Adipocyte (in vitro differentiated cells): ENCODE measurements at regions not wholly inside any gene's neighbourhood (a gene's known extent, or its start where the extent isn't known, plus 50 kb on each side); places are given as distances from the start of the nearest gene placed in this dataset.

Experiments
- DNase-seq: peaks from one replicate; pipeline ENCODE4 v3.0.0-alpha.2; 2015; ENCODE audit warnings: low read depth
- H3K27me3 ChIP-seq: replicated peaks from 2 replicates; pipeline ENCODE4 v1.7.0; 2013; ENCODE audit warnings: mild to moderate bottlenecking, low read length, moderate library complexity; ENCODE audit not compliant: control insufficient read depth, insufficient read depth
- H3K36me3 ChIP-seq: 2 replicates; pipeline ENCODE4 v1.7.0; 2013; ENCODE audit warnings: low read length, mild to moderate bottlenecking, moderate library complexity; ENCODE audit not compliant: control insufficient read depth, insufficient read depth, severe bottlenecking
- H3K4me1 ChIP-seq: 2 replicates; pipeline ENCODE4 v1.7.0; 2013; ENCODE audit warnings: mild to moderate bottlenecking, low read length, moderate library complexity; ENCODE audit not compliant: control insufficient read depth, insufficient read depth
- H3K4me3 ChIP-seq: 2 replicates; pipeline ENCODE4 v1.7.0; 2013; ENCODE audit warnings: mild to moderate bottlenecking, low read length, moderate library complexity
- H3K9ac ChIP-seq: 2 replicates; pipeline ENCODE4 v1.7.0; 2013; ENCODE audit warnings: mild to moderate bottlenecking, low read length, moderate library complexity
- H3K9me3 ChIP-seq: 2 replicates; pipeline ENCODE4 v1.7.0; 2013; ENCODE audit warnings: mild to moderate bottlenecking, low read length, moderate library complexity; ENCODE audit not compliant: control insufficient read depth

DNA sequence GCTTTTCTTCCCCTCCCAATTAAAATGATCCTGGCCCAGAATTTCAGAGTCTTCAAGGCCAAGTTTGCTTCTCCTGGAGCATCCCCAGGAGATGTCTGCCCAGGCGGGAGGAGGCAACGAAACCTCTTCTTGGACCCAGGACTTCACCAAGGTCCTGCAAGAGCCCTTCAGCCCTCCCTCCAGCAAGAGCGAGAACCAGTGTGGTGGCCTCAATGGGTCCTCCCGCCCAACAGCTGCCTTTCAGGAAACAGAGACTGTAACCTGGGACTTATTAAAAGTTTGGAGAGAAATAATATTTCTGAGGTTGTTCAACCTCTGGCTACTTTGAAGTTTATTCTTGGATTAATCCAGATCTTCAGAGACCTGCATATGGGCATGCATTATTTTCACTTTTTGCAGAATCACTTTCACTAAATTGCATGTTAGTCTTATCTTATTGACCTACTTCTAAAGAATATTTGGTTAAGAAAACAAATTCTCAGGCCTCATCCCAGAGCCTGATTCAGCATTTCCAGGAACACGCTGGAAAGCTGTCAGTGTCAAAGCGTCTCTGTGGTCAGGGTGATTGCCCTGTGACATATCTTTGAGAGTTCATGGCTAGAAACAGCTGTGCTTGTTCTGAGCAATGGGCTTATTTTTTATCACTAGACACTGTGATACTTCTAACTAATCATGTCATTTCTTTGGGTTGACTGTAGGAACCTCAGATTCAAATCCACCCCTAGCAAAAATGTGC is 66.0 kb upstream of the CLDN14 start:
- DNase-seq: no peak
- H3K27me3 ChIP-seq: peaks cover 46% of the 10 kb centered on the region
- H3K4me1 ChIP-seq: peaks cover 17% of the 10 kb centered on the region

DNA sequence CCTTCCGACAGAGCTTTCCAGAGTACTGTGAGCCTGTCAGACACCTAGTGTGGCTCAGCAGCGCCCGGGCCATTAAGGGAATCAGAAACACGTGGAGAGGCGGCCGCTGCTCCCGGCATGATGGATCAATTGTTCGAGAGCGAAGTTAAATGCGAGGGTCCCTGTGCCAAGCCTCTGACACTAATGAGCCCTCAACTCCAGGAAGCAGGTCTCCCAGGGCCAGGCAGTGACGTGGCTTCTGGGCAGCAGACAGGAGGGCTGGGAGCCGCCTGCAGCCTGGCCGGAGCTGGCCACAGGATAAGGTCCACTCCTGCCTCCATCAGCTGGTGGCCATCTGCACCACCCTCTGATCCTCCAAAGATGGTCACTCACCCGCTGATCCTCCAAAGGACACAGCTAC is 67.5 kb upstream of the CLDN14 start:
- Histone ChIP-seq H3K9ac (no peak overlapping the region), H3K36me3 (no peaks in the 10 kb centered on the region), H3K27me3 (peaks cover 32% of the 10 kb centered on the region), H3K4me1 (peaks cover 31% of the 10 kb centered on the region), H3K9me3 (no peaks in the 10 kb centered on the region), H3K4me3 (no peak overlapping the region)
- no peak for DNase-seq

More for the DNA sequence above, 66.0 kb upstream of the CLDN14 start:
- no peak overlapping the region for H3K9ac ChIP-seq
- H3K36me3 ChIP-seq: no peaks in the 10 kb centered on the region
- H3K9me3 ChIP-seq: no peaks in the 10 kb centered on the region
- peak overlapping the region; percentile 10 for H3K4me3 ChIP-seq

DNA sequence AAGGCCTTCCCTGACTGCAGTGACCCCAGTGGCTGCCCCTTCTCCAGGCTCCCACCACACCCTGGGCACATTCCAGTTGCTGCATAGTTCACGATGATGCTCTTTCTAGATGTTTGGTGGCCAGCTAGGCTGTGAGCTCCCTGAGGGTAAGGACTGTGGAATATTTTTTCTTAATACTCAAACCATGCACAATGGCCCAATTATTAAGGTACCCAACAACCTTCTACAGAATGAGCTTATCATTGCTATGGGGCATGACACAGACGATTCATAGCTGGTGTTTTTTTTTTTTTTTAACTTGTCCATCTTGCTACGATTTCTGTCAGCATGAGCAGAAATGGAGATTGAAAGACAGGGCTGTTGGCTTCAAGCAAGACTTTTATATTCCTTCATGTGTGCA is 68.9 kb upstream of the CLDN14 start:
- Histone ChIP-seq H3K4me3 (no peak overlapping the region), H3K9ac (no peak overlapping the region), H3K36me3 (no peaks in the 10 kb centered on the region), H3K9me3 (no peaks in the 10 kb centered on the region), H3K27me3 (peaks cover 24% of the 10 kb centered on the region), H3K4me1 (peaks cover 31% of the 10 kb centered on the region)
- DNase-seq: no peak

DNA sequence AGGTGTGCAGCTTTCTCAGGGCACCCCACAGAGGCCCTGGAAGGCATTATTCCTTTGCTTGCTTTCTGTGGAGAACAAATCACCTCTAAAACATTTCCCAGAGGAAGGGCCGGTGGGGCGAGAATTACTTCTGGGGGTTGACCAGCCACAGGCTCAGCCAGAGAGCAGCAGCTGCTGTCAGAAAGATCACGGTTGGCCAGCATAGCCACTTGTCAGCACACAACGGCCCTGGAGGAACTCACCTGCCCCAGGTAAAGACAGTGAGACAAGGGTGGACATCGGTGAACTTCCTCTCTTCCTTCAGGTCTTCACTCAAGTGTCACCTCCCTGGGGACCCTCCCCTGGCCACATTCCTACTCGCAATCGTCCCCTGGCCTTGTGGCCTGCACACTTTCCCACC is 69.5 kb upstream of the CLDN14 start:
- H3K27me3 ChIP-seq: peaks cover 18% of the 10 kb centered on the region
- no peak for DNase-seq
- H3K36me3 ChIP-seq: no peaks in the 10 kb centered on the region
- H3K9me3 ChIP-seq: no peaks in the 10 kb centered on the region
- H3K4me1 ChIP-seq: peaks cover 31% of the 10 kb centered on the region
- H3K9ac ChIP-seq: no peak overlapping the region
- no peak overlapping the region for H3K4me3 ChIP-seq

DNA sequence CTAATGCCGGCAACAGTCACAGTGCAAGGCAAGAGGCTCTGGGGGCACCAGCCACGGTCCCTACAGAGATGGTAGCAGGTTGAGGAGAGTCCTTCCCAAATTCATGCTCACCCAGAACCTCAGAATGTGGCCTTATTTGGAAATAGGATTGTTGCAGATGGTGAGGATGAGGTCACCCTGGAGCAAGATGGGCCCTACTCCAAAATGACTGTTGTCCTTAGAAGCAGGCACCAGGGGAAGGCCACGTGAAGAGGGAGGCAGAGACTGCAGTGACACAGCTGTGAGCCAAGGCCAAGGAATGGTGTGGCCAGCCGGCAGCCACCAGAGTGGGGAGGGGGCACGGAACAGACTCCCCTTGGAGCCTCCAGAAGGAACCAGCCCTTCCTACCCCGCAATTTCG is 70.8 kb upstream of the CLDN14 start:
- Histone ChIP-seq H3K9ac (no peak overlapping the region), H3K9me3 (no peaks in the 10 kb centered on the region), H3K36me3 (no peaks in the 10 kb centered on the region), H3K4me3 (no peak overlapping the region), H3K4me1 (peaks cover 27% of the 10 kb centered on the region), H3K27me3 (peaks cover 18% of the 10 kb centered on the region)
- no peak for DNase-seq

GRCh38 chr21:36551321-36551720 is 71.4 kb upstream of the CLDN14 start:
- Histone ChIP-seq H3K9ac (no peak overlapping the region), H3K27me3 (peaks cover 23% of the 10 kb centered on the region), H3K36me3 (no peaks in the 10 kb centered on the region), H3K4me1 (peaks cover 21% of the 10 kb centered on the region), H3K4me3 (peak overlapping the region; percentile 1), H3K9me3 (no peaks in the 10 kb centered on the region)
- DNase-seq: no peak

DNA sequence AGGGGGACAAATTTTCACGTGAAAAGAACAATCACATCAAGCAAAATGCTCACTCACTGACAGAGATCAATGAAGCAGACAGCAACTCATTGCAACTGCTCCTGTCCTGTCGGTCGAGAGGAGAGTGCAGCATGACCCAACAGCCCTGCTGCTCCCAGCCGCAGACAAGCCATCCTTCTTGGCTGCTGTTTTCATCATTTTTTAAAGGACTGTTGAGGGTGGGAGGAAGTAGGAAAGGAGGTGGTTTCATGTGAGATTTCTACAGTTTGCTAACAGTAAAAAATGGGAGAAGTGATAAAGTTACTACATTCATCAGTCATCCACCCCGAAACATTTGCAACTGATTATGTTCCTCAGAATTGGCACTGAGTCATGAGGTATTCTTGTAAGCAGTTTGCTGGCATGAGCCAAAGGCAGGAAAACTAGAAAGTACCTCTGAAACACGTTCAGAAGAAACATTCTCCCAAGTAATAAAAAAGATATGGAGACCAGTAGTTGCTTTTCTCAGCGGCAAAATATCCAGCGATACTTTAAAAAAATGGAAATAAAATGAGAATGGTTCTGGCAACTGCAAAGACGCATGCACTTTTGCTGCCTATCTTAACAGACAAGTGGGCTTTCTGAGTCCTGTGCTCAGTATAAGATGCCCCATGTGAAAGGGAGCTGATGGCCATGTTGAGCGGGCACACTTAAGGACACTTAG is 72.0 kb upstream of the CLDN14 start:
- Histone ChIP-seq H3K4me3 (no peak overlapping the region), H3K9me3 (no peaks in the 10 kb centered on the region), H3K36me3 (no peaks in the 10 kb centered on the region), H3K9ac (no peak overlapping the region), H3K27me3 (peaks cover 29% of the 10 kb centered on the region), H3K4me1 (peaks cover 19% of the 10 kb centered on the region)
- DNase-seq: peak; percentile 86

- no peak overlapping the region for H3K4me3 ChIP-seq
- DNase-seq: no peak
- H3K36me3 ChIP-seq: no peaks in the 10 kb centered on the region
- no peaks in the 10 kb centered on the region for H3K9me3 ChIP-seq
- H3K9ac ChIP-seq: no peak overlapping the region
- peaks cover 29% of the 10 kb centered on the region for H3K27me3 ChIP-seq
- peaks cover 19% of the 10 kb centered on the region for H3K4me1 ChIP-seq
Observed at GRCh38 chr21:36552434-36552785, 72.5 kb upstream of the CLDN14 start.

DNA sequence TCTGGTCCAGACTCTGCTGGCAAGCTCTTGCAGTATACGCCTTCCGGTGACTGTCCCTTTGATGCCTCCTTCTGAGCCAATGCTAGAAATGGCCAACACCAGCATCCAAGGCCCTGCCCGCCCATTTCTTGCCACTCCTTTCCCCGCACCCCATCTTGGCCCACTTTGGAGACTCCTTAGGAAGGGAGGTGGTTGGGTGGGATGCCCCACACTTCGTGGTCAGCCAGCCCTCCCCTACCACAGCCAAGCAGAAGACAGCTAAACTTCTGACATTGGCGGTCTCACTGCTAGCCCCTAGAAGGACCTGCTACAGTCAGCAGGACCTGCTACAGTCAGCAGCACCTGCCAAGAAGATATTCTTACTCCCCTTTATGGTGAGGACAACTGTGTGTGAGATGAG is 73.5 kb upstream of the CLDN14 start:
- Histone ChIP-seq H3K9me3 (no peaks in the 10 kb centered on the region), H3K27me3 (peaks cover 28% of the 10 kb centered on the region), H3K9ac (no peak overlapping the region), H3K4me3 (no peak overlapping the region), H3K4me1 (peaks cover 19% of the 10 kb centered on the region), H3K36me3 (no peaks in the 10 kb centered on the region)
- DNase-seq: no peak

DNA sequence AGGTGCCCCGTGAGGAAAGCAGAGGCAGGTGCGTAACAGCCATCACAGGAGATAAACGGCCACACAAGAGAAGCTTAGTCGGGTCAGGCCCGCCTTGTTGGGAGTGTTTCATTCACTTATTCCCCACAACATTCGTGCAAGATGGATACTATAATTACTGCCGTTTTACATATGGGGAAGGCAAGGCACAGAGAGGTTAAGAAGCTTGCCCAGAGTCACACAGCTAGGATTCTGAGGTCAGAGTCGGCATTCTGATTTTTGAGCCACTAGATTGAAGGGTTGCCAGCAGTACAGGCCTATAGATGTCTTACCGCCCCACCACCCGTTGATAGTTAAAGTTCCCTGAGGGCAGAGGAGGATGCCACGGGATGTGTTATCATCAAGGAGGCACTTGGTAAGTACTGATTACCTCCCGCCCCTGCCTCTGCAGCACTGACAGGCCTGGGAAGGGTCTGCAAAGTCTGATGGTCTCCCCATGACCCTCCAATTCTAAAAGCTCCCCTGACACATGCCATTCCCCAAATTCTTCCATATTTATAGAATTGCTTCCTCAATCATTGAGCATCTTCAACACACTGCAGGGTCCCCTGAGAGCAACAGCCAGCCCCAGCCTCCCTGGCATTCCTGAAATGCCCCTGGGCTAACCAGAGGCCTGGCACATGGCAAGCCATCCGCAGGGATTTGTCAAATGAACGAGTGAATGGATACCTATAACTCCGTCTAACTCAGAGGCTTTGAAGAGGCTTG is 74.7 kb upstream of the CLDN14 start:
- Histone ChIP-seq H3K9ac (no peak overlapping the region), H3K27me3 (peaks cover 24% of the 10 kb centered on the region), H3K36me3 (no peaks in the 10 kb centered on the region), H3K4me1 (peaks cover 19% of the 10 kb centered on the region), H3K9me3 (no peaks in the 10 kb centered on the region), H3K4me3 (no peak overlapping the region)
- DNase-seq: no peak

DNA sequence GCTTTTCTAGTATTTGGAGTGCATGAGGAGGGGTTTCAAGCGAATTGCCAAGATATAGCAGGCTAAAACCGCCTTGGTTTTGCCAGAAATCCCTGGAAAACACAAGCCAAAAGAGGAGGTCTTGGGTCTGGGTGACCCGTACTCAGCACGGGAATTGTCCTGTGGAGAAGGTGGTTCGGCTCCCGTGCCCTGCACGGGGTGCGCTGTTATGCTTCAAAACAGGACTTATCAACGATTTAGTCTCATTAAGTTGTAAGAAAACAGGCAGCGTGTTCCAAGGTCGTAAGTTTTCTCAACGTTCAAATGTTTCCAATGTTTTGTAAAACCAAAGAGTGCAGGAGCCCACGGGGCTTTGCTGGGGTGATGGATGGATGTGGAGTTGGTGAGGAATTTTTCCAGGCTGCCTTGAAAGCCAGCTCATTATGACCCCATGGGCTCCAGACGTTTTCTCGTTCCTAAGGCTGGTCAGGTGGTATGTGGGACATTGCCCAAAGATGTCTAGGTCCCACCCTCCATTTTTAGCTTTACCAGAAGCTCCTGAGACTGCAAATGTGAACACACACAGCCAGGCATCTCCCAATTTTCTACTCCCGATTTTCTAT is 75.4 kb upstream of the CLDN14 start:
- Histone ChIP-seq H3K9me3 (no peaks in the 10 kb centered on the region), H3K36me3 (no peaks in the 10 kb centered on the region), H3K4me1 (peaks cover 19% of the 10 kb centered on the region), H3K27me3 (peaks cover 24% of the 10 kb centered on the region), H3K9ac (no peak overlapping the region), H3K4me3 (no peak overlapping the region)
- DNase-seq: no peak
